GM12874 (cell line): ENCODE measurements at regions not wholly inside any gene's neighbourhood (a gene's known extent, or its start where the extent isn't known, plus 50 kb on each side); places are given as distances from the start of the nearest gene placed in this dataset.

Source experiments
- TF ChIP-seq, protein P1 (sequence below): IDR thresholded peaks from 2 replicates; pipeline ENCODE4 v1.5.1; 2011; ENCODE audit warnings: low read depth, mild to moderate bottlenecking, control low read depth, low read length, moderate library complexity; ENCODE audit not compliant: insufficient read depth

DNA sequence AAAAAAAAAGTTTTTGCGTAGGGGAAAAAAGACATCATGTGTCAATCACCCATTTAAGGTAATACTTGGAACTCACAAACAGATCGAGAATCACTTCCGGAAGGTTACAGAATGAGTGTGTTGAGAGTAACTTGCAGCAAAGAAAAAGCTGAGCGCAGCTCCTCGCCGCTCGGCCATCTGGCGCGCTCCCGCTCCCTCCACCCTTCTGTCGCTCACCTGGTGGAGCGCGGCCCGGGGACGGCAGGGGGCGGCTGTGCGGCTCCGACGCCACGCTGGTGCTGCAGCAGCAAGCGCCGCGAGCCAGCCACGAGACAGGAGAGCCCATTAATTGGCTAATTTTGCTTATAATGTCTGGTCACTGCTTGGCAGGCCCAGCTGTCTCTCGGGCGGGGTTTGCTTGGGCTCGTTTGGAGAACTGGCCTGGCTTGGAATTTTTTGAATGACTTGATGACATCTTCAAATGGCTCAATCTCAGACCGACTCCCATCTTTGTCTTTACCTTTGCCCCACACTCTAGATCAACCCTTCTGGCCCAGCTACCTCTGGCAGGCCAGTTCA is 601.8 kb downstream of the CCDC171 start:
- TF ChIP-seq, protein P1, sequence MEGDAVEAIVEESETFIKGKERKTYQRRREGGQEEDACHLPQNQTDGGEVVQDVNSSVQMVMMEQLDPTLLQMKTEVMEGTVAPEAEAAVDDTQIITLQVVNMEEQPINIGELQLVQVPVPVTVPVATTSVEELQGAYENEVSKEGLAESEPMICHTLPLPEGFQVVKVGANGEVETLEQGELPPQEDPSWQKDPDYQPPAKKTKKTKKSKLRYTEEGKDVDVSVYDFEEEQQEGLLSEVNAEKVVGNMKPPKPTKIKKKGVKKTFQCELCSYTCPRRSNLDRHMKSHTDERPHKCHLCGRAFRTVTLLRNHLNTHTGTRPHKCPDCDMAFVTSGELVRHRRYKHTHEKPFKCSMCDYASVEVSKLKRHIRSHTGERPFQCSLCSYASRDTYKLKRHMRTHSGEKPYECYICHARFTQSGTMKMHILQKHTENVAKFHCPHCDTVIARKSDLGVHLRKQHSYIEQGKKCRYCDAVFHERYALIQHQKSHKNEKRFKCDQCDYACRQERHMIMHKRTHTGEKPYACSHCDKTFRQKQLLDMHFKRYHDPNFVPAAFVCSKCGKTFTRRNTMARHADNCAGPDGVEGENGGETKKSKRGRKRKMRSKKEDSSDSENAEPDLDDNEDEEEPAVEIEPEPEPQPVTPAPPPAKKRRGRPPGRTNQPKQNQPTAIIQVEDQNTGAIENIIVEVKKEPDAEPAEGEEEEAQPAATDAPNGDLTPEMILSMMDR: peak; percentile 21; the same call in 1 of the 2 replicates

DNA sequence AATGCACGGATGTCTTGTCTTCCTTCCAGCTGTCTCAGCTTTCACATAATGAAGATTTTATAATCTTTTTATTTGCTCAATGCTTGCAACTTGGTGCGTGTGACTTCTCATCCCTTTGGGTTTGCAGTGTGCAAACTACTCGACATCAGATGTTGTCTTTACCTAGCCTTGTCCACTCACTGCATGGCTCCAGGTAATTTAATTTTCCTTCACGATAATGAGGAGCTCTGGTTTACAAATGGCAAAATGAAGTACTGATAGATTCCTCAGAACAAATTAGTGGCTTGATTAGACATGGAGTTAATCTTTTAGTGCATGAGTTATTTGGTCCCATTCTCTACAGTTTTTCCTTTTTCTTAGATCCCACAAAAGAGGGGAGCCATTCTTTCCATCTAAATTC is 603.0 kb downstream of the CCDC171 start:
- TF ChIP-seq, protein P1: no peak

DNA sequence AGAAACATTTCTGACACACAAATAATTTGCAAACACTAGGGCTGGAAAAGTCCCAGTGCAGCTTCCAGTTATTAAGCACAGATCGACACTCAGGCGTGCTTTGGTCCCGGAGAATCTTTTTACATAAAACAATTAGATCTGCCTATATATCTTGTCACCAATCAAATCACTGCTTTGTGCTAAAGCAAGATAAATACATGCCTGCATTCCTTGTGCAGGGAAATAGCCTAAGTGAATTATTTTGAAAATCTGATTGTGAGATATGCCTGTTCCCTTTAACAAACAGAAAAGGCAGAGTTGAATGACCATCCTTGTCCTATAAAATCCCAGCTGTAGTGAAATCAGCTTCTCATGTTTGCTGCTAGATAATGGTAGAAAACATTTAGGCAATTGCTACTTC is 604.4 kb downstream of the CCDC171 start:
- TF ChIP-seq, protein P1: no peak

DNA sequence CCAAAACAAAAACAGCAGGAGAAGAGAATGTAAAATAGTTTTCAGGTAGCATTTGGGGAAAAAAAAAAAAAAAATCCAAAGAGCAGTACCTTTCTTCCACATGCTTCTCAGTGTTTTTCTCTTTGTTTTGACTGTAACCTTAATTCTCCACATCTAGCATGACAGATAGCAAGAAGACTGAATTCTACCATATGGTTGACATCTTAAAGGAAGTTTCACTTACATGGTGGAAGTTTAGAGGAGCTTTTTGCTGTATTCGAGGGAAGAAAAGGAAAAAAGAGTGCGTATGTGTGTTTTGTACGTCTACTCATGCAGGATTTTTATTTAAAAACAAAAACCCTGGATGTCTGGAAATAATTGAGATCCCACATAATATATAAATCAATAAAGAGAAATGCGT is 604.8 kb downstream of the CCDC171 start:
- TF ChIP-seq, protein P1: no peak

DNA sequence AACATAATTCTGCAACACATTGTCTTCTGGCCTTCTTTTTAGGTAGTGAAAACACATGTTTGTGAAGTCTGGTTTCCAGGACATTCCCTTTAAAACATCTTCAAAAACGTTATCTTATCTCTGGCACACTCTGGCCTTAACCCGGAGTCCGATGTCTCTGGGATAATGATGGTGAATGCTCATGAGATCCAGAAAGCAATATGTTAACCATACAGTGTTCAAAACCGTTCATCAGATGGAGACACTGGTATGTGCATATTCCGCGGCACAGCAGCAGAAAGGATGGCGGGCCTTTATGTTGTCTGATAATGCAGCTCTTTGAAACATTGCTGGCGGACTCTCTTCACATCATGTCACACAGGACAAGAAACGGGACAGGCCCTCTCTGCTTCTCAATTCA is 605.2 kb downstream of the CCDC171 start:
- TF ChIP-seq, protein P1: no peak

DNA sequence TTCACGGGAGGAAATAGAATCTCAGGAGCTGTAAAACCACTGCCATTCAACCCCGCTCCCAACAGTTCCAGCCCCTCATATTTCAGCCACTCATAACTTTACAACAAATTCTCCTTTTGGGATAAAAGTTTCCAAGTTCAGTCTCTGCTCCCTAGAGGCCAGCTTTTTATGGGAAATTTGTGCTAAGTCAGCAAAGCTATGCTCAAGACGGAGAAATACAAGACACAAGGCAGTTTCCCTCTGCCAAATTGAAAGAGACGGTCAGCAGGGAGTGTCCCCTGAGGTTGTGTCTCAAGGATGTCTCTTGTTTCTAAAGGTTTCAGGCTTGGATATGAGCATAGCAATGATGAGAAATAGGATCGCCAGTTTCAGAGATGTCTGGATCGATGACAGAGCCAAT is 608.6 kb downstream of the CCDC171 start:
- TF ChIP-seq, protein P1: no peak

DNA sequence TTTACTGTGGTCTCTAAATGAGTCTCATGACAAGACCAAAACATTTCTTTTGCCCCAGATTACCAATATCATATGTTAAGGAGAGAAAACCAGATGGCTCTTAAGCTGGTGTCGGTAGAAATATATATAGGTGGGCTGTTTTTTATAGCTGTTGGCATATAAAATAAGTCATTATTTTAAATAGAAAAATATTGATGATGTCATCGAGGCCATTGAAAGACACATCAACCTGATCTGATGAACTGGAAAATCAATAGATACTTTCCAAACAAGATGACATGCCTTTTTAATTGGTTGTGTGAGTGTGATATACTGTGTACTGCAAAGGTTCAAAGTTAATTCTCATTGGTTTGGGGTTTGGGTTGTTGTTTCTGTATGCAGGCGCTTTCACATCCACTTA is 617.3 kb downstream of the CCDC171 start:
- TF ChIP-seq, protein P1: no peak
